ENCODE measurements at regions not wholly inside any gene's neighbourhood (a gene's known extent, or its start where the extent isn't known, plus 50 kb on each side); places are given as distances from the start of the nearest gene placed in this dataset.
"Not testable (repeated sequence)": the region's sequence is repeated elsewhere in the genome, so short reads cannot be mapped to it uniquely, and the experiment has no call there.

DNA sequence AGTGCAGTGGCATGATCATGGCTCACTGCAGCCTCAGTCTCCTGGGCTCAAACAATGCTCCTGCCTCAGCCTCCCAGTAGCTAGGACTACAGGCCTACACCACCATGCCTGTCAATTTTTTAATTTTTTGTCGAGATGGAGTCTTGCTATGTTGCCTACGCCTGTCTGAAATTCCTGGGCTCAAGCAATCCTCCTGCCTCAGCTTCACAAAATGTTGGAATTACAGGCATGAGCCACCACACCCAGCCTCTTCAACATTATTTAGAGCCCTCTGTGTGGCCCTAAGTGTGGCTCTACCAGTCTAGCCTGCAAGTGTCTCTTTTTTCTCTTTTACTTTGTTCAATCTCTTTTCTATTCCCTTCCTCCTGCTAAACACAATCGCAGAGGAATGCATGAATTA is 154.4 kb upstream of the EPB41L4A start:
- no peak for DNase-seq (ENCODE audit: low read depth in 3 of 3)

GRCh38 chr5:112574536-112574935 is 155.5 kb upstream of the EPB41L4A start:
- DNase-seq (ENCODE audit: low read depth in 3 of 3), result no peak

GRCh38 chr5:112576298-112576925 is 157.3 kb upstream of the EPB41L4A start:
- DNase-seq (ENCODE audit: low read depth in 3 of 3), result no peak

GRCh38 chr5:112579599-112580170 is 158.0 kb upstream of the APC start:
- no peak for DNase-seq (ENCODE audit: low read depth in 3 of 3)

DNA sequence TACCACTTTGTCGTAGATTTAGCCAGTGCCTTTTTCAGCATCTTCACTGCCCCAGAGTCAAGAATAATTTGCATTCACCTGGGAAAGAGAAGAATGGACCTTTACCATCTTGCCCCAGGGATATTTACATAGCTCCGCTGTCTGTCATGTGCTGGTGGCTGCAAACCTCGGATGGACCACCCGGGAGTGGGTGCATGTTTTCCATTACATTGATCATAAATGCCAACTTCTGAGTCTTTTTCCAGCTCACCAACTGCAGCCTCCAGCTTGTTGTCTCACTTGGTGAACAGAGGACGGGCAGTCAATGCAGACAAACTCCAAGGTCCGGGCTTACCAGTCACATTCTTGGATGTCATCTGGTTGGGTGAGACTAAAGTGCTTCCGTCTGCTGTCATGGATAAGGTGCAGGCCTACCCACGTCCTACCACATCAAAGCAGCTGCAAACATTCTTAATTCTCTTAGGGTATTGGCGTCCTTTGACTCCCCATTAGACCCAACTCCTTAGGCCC is 155.8 kb upstream of the APC start:
- DNase-seq (ENCODE audit: low read depth in 3 of 3), result no peak

- DNase-seq (ENCODE audit: low read depth in 3 of 3), result no peak
Measured at GRCh38 chr5:112583166-112583565, 154.5 kb upstream of the APC start.

DNA sequence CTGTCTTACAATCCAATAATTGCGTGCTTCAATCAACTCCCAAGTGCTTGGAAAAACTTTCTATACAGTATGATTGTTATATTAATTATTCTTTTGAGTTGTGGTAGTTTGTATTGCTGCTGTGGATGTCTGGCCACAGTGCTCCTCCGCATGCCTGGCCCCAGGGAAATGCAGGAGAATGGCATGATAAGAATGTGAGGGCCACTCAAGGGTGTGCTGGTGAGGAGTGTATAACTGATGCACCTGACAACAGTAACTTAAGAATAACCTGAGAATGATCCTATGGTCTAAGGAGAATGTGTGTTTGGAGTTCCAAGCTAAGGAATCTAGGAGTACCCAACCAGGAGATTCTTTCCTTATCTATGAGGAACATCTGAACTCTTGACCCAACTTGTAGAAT is 152.9 kb upstream of the APC start:
- DNase-seq (ENCODE audit: low read depth in 3 of 3), result no peak

DNA sequence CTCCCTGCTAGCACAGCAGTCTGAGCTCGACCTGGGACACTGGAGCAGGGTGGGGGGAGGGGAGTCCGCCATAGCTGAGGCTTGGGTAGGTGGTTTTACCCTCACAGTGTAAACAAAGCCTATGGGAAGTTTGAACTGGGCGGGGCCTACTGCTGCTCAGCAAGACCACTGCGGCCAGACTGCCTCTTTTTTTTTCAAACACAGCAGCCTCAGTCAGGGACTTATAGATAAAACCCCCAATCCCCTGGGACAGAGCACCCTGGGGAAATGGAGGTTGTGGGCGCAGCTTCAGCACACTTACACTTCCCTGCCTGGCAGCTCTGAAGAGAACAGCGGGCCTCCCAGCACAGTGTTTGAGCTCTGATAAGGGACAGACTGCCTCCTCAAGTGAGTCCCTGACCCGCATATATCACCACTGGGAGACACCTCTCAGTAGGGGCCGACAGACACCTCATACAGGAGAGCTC is 151.1 kb upstream of the APC start:
- DNase-seq (ENCODE audit: low read depth in 3 of 3), result no peak

GRCh38 chr5:112590858-112591257 is 146.8 kb upstream of the APC start:
- DNase-seq (ENCODE audit: low read depth in 3 of 3), result not testable (repeated sequence)

- no peak for DNase-seq (ENCODE audit: low read depth in 3 of 3)
Measured at GRCh38 chr5:112594095-112594850, 143.4 kb upstream of the APC start.

GRCh38 chr5:112594941-112595340 is 142.7 kb upstream of the APC start:
- no peak for DNase-seq (ENCODE audit: low read depth in 3 of 3)

DNA sequence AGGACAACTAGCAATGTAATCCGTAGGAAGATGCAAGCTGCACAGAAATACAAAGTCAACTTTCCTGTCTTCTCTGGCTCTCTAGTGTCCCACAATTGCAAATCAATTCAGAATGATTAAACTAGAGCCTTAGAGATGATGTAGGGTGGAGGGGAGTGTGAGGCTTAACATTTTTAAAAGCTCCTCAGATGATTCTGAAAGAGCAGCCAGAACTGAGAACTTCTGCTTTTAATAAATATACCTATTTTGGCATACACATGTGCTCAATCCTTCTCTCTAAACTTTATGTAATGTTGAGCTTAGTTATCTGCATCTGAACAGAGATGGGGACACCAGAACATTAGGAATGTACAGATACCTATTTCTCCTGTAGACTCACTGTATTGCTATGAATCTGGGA is 139.9 kb upstream of the APC start:
- DNase-seq (ENCODE audit: low read depth in 3 of 3), result no peak

- not testable (repeated sequence) for DNase-seq (ENCODE audit: low read depth in 3 of 3)
Measured at GRCh38 chr5:112600510-112600909, 137.2 kb upstream of the APC start.

DNA sequence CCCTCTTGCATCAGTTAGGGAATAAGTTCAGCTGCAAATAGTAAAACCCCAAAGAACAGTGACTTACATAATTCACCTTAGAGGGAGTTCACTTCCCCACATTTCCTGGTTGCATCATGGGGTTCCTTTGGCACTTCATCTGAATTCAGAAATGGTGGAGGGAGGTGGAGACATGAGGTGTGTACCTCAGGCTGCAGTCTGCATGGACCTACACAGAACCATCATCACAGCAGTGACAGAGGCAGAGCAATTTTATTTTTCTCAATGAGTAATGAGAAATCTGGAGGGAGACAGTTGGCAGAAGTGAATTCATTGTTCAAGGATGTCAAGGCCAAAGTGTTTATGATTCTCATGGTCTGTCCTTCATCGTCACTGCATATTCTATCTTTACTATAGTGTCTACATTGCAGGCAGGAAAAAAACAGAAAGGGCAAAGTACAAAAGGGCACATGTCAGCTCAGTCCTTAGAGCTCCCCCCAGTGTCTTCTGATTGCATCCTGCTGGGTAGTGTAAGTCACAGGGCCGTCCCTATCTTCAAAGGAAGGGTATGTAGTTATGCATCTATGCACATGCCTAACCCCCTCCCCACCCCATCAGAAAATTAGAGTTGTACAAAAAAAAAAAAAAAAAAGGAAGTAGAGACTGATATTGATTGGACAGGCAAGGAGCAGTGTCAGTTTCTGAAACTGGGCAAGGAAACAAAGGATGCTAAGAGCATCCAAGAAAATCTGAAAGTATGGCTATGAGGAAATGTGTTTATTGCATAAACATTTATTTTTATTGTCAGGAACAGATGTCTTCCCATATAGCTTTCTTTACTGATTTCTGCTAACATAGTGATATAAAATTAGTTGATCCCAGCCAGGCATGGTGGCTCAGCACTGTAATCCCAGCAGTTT is 132.7 kb upstream of the APC start:
- DNase-seq (ENCODE audit: low read depth in 3 of 3), result no peak

GRCh38 chr5:112608975-112609374 is 128.7 kb upstream of the APC start:
- no peak for DNase-seq (ENCODE audit: low read depth in 3 of 3)

- DNase-seq (ENCODE audit: low read depth in 3 of 3), result no peak
Measured at GRCh38 chr5:112612663-112613062, 125.0 kb upstream of the APC start.

- no peak for DNase-seq (ENCODE audit: low read depth in 3 of 3)
Measured at GRCh38 chr5:112614285-112614684, 123.4 kb upstream of the APC start.

DNA sequence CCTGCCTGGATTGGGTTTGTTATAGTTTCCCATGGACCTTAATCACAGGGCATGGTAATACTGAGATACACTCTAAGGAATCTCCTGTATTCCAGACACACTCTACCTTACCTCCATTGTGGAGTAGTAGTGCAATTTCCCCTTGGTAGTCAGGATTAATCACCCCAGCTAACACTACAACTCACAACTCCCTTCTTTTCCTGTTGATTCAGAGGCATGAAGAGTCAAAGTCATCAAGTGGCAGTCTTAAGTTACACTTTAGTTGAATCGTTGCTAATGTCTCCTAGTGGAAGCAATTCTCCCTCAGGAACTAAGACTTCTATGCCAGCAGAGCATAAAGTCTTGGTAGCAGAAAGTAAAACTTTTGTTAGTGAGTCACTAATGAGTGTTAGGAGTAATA is 122.7 kb upstream of the APC start:
- no peak for DNase-seq (ENCODE audit: low read depth in 3 of 3)

- DNase-seq (ENCODE audit: low read depth in 3 of 3), result no peak
Measured at GRCh38 chr5:112616812-112617547, 120.7 kb upstream of the APC start.

DNA sequence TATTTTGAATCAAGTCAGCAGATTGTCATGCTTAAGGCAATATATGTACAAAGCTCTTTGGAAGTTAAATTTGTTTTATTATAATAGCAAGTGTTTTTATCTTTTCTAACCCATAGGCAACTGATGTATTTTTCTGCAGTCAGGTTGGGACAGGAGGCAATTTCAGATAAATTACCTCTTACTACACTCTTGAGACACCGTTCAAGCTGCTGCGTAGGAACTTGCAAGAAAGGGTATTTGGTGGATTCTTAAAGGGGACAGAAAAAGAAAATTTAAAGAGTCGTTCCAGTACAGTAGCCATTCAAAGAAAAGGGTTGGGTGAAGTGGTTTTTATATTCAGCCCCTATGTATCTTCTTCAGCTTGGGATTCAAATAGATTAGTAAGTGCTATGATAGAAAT is 112.4 kb upstream of the APC start:
- no peak for DNase-seq (ENCODE audit: low read depth in 3 of 3)

Measured in stimulated activated CD4-positive, alpha-beta T cell treated with anti-CD3 and anti-CD28 coated beads, TNF-alpha, amount 100 ng/mL, for 4 hours (primary cell).